ENCODE measurements at regions not wholly inside any gene's neighbourhood (a gene's known extent, or its start where the extent isn't known, plus 50 kb on each side); places are given as distances from the start of the nearest gene placed in this dataset.

GRCh38 chr3:78154521-78155186 lies 1114.8 kb downstream of the ROBO2 start:
- no peak for TF ChIP-seq EP300 (IDR thresholded peaks at IDR 0.05; ENCODE audit: low read depth)
- TF ChIP-seq POLR2A (IDR thresholded peaks at IDR 0.05): no peak
- TF ChIP-seq, protein P1, sequence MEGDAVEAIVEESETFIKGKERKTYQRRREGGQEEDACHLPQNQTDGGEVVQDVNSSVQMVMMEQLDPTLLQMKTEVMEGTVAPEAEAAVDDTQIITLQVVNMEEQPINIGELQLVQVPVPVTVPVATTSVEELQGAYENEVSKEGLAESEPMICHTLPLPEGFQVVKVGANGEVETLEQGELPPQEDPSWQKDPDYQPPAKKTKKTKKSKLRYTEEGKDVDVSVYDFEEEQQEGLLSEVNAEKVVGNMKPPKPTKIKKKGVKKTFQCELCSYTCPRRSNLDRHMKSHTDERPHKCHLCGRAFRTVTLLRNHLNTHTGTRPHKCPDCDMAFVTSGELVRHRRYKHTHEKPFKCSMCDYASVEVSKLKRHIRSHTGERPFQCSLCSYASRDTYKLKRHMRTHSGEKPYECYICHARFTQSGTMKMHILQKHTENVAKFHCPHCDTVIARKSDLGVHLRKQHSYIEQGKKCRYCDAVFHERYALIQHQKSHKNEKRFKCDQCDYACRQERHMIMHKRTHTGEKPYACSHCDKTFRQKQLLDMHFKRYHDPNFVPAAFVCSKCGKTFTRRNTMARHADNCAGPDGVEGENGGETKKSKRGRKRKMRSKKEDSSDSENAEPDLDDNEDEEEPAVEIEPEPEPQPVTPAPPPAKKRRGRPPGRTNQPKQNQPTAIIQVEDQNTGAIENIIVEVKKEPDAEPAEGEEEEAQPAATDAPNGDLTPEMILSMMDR (IDR thresholded peaks at IDR 0.05): no peak

All from transverse colon (tissue), 3 donors.